Stomach (tissue), 8 donors: ENCODE measurements at regions not wholly inside any gene's neighbourhood (a gene's known extent, or its start where the extent isn't known, plus 50 kb on each side); places are given as distances from the start of the nearest gene placed in this dataset.

Source experiments
- DNase-seq, 2 donors: peaks; one replicate each; pipeline versions ENCODE4 v3.0.0 to v3.0.0-alpha.2; 2013 to 2019
- H3K27ac ChIP-seq, 5 donors: fragments of 200-600 bp in 4 of 5; sonication (generic) in 4 of 5; one replicate each; pipeline ENCODE4 v1.5.1; 2013 to 2019; ENCODE audit warnings: mild to moderate bottlenecking in 1 of 5, moderate library complexity in 1 of 5
- H3K27me3 ChIP-seq, 3 donors: fragments of 200-600 bp; sonication (generic); one replicate each; pipeline ENCODE4 v1.5.1; 2017 to 2019; ENCODE audit warnings: mixed run types in 1 of 3
- H3K36me3 ChIP-seq, 4 donors: fragments of 200-600 bp; sonication (generic); 1 replicate in 3 of 4; 2 replicates in 1 of 4; pipeline ENCODE4 v1.5.1; 2016 to 2019
- H3K4me1 ChIP-seq, 4 donors: fragments of 200-600 bp; sonication (generic); one replicate each; pipeline ENCODE4 v1.5.1; 2016 to 2019
- H3K4me3 ChIP-seq, 4 donors: fragments of 200-600 bp; sonication (generic) in 3 of 4; one replicate each; pipeline ENCODE4 v1.5.1; 2016 to 2019; ENCODE audit warnings: mild to moderate bottlenecking in 1 of 4
- H3K9me3 ChIP-seq, 4 donors: fragments of 200-600 bp; sonication (generic); one replicate each; pipeline ENCODE4 v1.5.1; 2016 to 2019
- CTCF ChIP-seq, 7 experiments: fragments of 450-650 bp in 4 of 7; fragments of 200-600 bp in 3 of 7; sonication (generic) in 3 of 7; IDR thresholded peaks; one replicate each; pipeline ENCODE4 v1.5.1; 2016 to 2019; ENCODE audit warnings: antibody characterized with exemption in 7 of 7, control low read depth in 2 of 7, mild to moderate bottlenecking in 1 of 7
- EP300 ChIP-seq: sonication (generic); formaldehyde crosslinking; IDR thresholded peaks from one replicate; pipeline ENCODE4 v1.6.1; 2017; ENCODE audit warnings: antibody characterized with exemption
- POLR2A ChIP-seq, 4 donors: fragments of 450-650 bp; IDR thresholded peaks; one replicate each; pipeline ENCODE4 v1.6.1; 2016; ENCODE audit warnings: antibody characterized with exemption in 4 of 4, control low read depth in 2 of 4, mild to moderate bottlenecking in 1 of 4, moderate library complexity in 1 of 4
- POLR2AphosphoS5 ChIP-seq, 3 donors: sonication (generic); formaldehyde crosslinking; IDR thresholded peaks; one replicate each; pipeline ENCODE4 v1.6.1; 2016; ENCODE audit warnings: antibody characterized with exemption in 3 of 3
- WGBS, 5 donors: extraction: QIAGEN DNeasy Blood & Tissue Kit in 3 of 5; methylation state at CpG; one replicate each; pipeline versions ENCODE4 v1.1.5 to v1.1.7; 2013 to 2018; 5-methylcytosine and 5-hydroxymethylcytosine counted together
- intact Hi-C: fragments of 100-400 bp; cut with DNase I; formaldehyde crosslinking; loops from one replicate; pipeline ENCODE4 v1.15.1; 2023; ENCODE audit warnings: low total_unique reads
- donor health status: healthy with polysubstance abuse.
- donor health status: Bipolar disorder and iron deficiency.
- donor health status: healthy.

- Histone ChIP-seq H3K27ac (no peak overlapping the region), H3K27me3 (peaks cover 0 to 61% (median 14%) of the 10 kb centered on the region in 3 donors), H3K36me3 (no peaks in the 10 kb centered on the region), H3K4me3 (no peak overlapping the region), H3K4me1 (no peaks in the 10 kb centered on the region), H3K9me3 (no peaks in the 10 kb centered on the region)
- TF ChIP-seq EP300, result no peak
- TF ChIP-seq POLR2A (IDR thresholded peaks at IDR 0.05), result no peak
- TF ChIP-seq CTCF (IDR thresholded peaks at IDR 0.05), result no peak
- no peak for TF ChIP-seq POLR2AphosphoS5 (IDR thresholded peaks at IDR 0.05)
- intact Hi-C loops, result no loop called here
- WGBS, 5 donors, result 68 to 78% (median 72%) methylated on average over 32 to 35 of the region's 35 CpGs
- DNase-seq, result no peak
Measured at GRCh38 chr5:2005101-2006041, 122.6 kb upstream of the IRX4 start.

GRCh38 chr5:2003690-2004365 is 121.1 kb upstream of the IRX4 start:
- Histone ChIP-seq H3K27me3 (peaks cover 0 to 62% (median 14%) of the 10 kb centered on the region in 3 donors), H3K4me3 (no peak overlapping the region), H3K27ac (no peak overlapping the region), H3K4me1 (no peaks in the 10 kb centered on the region), H3K36me3 (no peaks in the 10 kb centered on the region), H3K9me3 (no peaks in the 10 kb centered on the region)
- TF ChIP-seq POLR2AphosphoS5 (IDR thresholded peaks at IDR 0.05) (no peak), POLR2A (IDR thresholded peaks at IDR 0.05) (no peak), EP300 (no peak), CTCF (IDR thresholded peaks at IDR 0.05) (no peak)
- no peak for DNase-seq
- intact Hi-C loops, result no loop called here
- 76 to 87% (median 82%) methylated on average over 14 to 20 of the region's 20 CpGs for WGBS, 5 donors

GRCh38 chr5:2003206-2003605 is 120.5 kb upstream of the IRX4 start:
- no peak for DNase-seq
- H3K36me3 ChIP-seq, result no peaks in the 10 kb centered on the region
- no peak for TF ChIP-seq POLR2AphosphoS5 (IDR thresholded peaks at IDR 0.05)
- H3K9me3 ChIP-seq, result no peaks in the 10 kb centered on the region
- intact Hi-C loops, result no loop called here
- H3K27ac ChIP-seq, result no peak overlapping the region
- H3K4me1 ChIP-seq, result no peaks in the 10 kb centered on the region
- no peak overlapping the region for H3K4me3 ChIP-seq
- H3K27me3 ChIP-seq, result peaks cover 0 to 61% (median 14%) of the 10 kb centered on the region in 3 donors
- WGBS, 5 donors, result 61 to 78% (median 63%) methylated on average over 10 of the region's 10 CpGs

DNA sequence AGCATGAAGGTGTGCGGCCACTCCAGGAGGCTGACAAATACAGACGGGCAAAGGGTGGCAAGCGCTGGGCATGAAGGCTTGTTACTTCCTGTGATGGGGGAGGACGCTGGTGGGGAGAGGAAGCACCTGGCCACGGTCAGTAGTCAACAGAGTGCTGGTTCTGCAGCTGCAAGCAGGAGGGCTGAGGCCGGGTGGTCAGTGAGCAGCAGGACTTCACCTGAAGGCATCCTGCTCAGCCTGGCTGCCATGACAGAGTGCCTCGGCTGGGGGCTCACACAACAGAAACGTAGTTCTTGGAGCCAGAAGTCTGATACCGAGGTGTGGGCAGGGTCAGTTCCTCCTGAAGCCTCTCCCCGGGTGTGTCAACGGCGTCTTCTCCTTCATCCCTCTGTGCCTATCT is 118.6 kb upstream of the IRX4 start:
- Histone ChIP-seq H3K9me3 (no peaks in the 10 kb centered on the region), H3K27ac (no peak overlapping the region), H3K27me3 (peaks cover 0 to 46% (median 14%) of the 10 kb centered on the region in 3 donors), H3K36me3 (no peaks in the 10 kb centered on the region), H3K4me3 (no peak overlapping the region), H3K4me1 (no peaks in the 10 kb centered on the region)
- intact Hi-C loops, result no loop called here
- no peak for DNase-seq
- TF ChIP-seq POLR2A (IDR thresholded peaks at IDR 0.05) (no peak), POLR2AphosphoS5 (IDR thresholded peaks at IDR 0.05) (no peak)
- 62 to 76% (median 67%) methylated on average over 12 of the region's 12 CpGs for WGBS, 5 donors

- Histone ChIP-seq H3K27me3 (peaks cover 0 to 44% (median 14%) of the 10 kb centered on the region in 3 donors), H3K9me3 (no peaks in the 10 kb centered on the region), H3K4me1 (no peaks in the 10 kb centered on the region), H3K4me3 (no peak overlapping the region), H3K27ac (no peak overlapping the region), H3K36me3 (no peaks in the 10 kb centered on the region)
- TF ChIP-seq POLR2AphosphoS5 (IDR thresholded peaks at IDR 0.05) (no peak), POLR2A (IDR thresholded peaks at IDR 0.05) (no peak), EP300 (no peak), CTCF (IDR thresholded peaks at IDR 0.05) (no peak)
- DNase-seq, result no peak
- intact Hi-C loops, result no loop called here
- 67 to 73% (median 69%) methylated on average over 12 of the region's 12 CpGs for WGBS, 5 donors
Measured at GRCh38 chr5:2000591-2000990, 117.9 kb upstream of the IRX4 start.
